Epidermal melanocyte (primary cell): ENCODE measurements at regions not wholly inside any gene's neighbourhood (a gene's known extent, or its start where the extent isn't known, plus 50 kb on each side); places are given as distances from the start of the nearest gene placed in this dataset.
"Not testable (repeated sequence)": the region's sequence is repeated elsewhere in the genome, so short reads cannot be mapped to it uniquely, and the experiment has no call there.

ENCODE experiments used
- DNase-seq: peaks from one replicate; pipeline ENCODE4 v3.0.0; 2011; ENCODE audit warnings: low spot score; ENCODE audit not compliant: insufficient read length

GRCh38 chr5:89857790-89858189, 551.8 kb downstream of the CETN3 start:
- no peak for DNase-seq

- no peak for DNase-seq
Observed at GRCh38 chr5:89855417-89855816, 554.1 kb downstream of the CETN3 start.

GRCh38 chr5:89851911-89852310, 557.6 kb downstream of the CETN3 start:
- DNase-seq, result no peak

- DNase-seq, result no peak
Observed at GRCh38 chr5:89850513-89850865, 559.1 kb downstream of the CETN3 start.

- DNase-seq, result no peak
Observed at GRCh38 chr5:89849830-89850512, 559.6 kb downstream of the CETN3 start.

DNA sequence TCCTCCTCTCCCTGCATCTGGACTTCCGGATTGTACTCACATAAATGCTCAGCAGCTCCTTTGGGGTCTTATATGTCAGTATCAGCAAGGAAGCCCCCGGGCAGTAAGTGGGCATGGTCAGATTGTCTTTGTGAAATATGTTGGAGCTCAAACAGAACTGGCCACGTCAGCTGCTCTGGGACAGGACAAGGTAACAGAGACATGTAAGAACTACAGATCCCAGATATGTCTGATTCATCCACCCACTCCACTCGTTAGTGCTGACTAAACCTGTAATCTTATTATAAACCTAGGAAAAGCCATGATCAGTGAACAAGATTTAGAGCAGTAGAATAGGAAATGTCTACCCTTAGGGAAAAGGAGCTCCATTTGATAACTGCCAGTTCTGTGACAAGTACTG, 561.8 kb downstream of the CETN3 start:
- no peak for DNase-seq

GRCh38 chr5:89844548-89844947, 565.0 kb downstream of the CETN3 start:
- no peak for DNase-seq

- no peak for DNase-seq
Observed at GRCh38 chr5:89842531-89842930, 567.0 kb downstream of the CETN3 start.

GRCh38 chr5:89840906-89841305, 568.6 kb downstream of the CETN3 start:
- no peak for DNase-seq

DNA sequence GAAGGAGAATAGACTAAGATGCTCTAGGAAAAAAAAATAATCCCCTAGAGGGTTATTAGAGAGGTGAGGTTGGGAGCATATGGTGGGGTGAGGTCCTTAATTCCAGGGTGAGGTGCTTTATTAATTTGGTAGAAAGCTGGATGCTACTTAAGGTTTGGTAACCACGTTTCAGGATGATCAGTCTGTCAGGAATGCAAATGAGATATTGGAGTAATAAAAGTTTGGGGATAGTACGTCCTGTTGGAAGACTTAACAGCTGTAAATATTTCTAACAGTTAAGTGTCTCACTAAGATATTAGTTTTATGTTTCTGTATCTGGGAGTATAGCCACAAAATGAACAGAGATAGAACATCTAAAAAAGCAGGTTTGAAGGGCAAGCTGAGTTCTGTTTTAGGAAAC, 578.9 kb downstream of the CETN3 start:
- no peak for DNase-seq

DNA sequence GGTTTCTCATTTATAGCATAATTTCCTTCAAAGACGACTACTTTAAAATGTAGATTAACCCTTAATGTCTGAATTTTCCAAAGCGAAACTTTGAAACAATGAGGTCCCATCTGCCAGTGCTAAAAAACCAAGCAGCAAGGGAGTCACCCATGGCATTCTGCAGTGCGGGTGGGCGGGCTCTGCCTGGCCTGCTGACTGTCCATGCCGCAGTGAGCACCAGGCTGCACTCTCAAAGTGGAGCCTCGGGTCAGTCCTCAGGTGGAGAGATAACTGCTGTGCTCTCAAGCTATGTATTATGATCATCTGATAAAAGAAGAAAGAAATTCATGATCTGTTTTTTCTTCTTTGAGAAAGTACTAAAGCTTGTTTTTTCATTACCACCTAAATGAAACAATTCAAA, 581.6 kb downstream of the CETN3 start:
- no peak for DNase-seq

GRCh38 chr5:89827359-89827758, 582.2 kb downstream of the CETN3 start:
- no peak for DNase-seq

GRCh38 chr5:89826938-89827337, 582.6 kb downstream of the CETN3 start:
- DNase-seq, result no peak

DNA sequence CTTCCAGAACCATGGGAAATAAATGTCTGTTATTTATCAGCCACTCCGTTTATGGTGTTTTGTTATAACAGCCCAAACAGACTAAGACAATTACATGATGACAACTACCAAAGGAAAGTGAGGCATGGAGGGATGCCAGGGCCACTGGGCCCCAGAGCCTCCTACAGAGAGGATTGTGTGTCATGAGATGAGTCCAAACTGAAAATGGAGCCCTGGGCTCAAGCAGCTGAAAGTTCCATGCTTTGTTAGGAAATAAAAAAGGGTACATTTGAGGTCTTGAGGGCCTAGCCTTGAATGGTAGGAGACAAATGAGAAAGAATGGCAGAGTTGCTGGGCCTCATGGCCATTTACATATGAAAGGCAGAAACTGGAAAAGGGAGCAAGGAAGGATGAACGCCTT, 586.5 kb downstream of the CETN3 start:
- no peak for DNase-seq

DNA sequence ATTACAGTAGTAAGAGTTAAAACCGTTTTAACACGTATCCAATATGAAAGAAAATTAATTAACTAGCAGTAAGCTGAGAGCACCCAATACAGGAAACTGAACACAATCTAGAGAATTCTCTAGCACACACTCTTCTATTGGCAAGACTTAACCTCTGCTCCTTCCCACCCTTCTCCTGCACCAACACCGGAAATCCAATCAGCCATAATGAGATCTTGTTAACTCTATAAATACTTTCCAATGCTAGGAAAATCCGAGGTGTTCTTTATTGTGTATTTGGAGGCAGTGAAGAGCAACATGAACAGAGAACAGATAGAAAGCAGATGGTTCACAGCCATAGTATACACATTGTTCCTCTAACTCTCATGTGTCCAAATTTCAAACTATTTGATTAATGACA, 591.7 kb downstream of the CETN3 start:
- no peak for DNase-seq

- DNase-seq, result no peak
Observed at GRCh38 chr5:89816038-89816437, 593.5 kb downstream of the CETN3 start.

DNA sequence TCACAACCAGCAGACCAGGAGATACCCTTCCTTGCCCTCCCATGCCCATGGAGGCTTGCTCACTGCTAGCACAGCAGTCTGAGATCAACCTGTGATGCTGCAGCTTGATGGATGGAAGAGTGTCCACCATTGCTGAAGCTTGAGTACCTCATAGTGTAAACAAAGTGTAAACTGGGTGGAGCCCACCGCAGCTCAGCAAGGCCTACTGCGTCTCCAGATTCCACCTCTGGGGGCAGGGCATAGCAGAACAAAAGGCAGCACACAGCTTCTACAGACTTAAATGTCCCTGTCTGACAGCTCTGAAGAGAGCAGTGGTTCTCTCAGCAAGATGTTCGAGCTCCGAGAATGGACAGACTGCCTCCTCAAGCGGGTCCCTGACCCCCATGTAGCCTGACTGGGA, 608.8 kb downstream of the CETN3 start:
- DNase-seq, result not testable (repeated sequence)

DNA sequence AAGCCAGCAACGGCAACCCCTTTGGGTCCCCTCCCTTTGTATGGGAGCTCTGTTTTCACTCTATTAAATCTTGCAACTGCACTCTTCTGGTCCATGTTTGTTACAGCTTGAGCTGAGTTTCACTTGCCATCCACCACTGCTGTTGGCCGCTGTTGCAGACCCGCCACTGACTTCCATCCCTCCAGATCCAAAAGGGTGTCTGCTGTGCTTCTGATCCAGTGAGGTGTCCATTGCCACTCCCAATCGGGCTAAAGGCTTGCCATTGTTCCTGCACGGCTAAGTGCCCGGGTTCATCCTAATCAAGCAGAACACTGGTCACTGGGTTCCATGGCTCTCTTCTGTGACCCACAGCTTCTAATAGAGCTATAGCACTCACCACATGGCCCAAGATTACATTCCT, 615.1 kb downstream of the CETN3 start:
- not testable (repeated sequence) for DNase-seq

GRCh38 chr5:89779734-89780133, 629.8 kb downstream of the CETN3 start:
- not testable (repeated sequence) for DNase-seq

GRCh38 chr5:89777758-89778157, 631.8 kb downstream of the CETN3 start:
- DNase-seq, result no peak

- no peak for DNase-seq
Observed at GRCh38 chr5:89769975-89770374, 639.6 kb downstream of the CETN3 start.

DNA sequence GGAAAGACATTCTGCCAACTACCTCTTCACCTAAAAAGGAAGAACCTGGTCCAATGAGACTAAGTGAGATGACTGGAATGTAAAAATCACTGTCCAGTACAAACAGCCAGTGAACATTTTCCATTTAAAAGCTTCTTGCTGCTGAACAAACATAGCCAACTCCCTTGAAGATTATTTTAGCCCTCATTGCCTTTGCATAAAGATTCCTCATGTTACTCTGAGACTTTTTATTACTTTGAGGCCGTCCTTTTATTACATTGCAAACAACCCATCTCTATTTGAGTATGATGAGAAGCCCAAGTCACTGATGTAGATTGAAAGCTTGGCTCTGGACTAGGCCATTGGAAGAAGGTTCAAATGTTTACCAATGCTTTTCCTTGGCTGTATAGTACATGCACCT, 649.8 kb downstream of the CETN3 start:
- DNase-seq, result no peak

- no peak for DNase-seq
Observed at GRCh38 chr5:89758146-89758545, 651.4 kb downstream of the CETN3 start.

- DNase-seq, result no peak
Observed at GRCh38 chr5:89756955-89757354, 652.6 kb downstream of the CETN3 start.
